GM23338 (cell line): ENCODE measurements at regions not wholly inside any gene's neighbourhood (a gene's known extent, or its start where the extent isn't known, plus 50 kb on each side); places are given as distances from the start of the nearest gene placed in this dataset.

ENCODE experiments used
- ATAC-seq: fragments of 200-7000 bp; cut with Tn5 transposase; 3 replicates; pipeline ENCODE4 v1.9.1; 2020
- DNase-seq: peaks from one replicate; pipeline ENCODE4 v3.0.0-alpha.2; 2015; ENCODE audit warnings: low spot score
- H2AFZ ChIP-seq: fragments of 200-600 bp; sonication (generic); 2 replicates; pipeline ENCODE4 v1.8.0; 2016; ENCODE audit warnings: antibody characterized with exemption, mild to moderate bottlenecking, moderate library complexity
- H3F3A ChIP-seq: fragments of 200-600 bp; sonication (generic); replicated peaks from 2 replicates; pipeline ENCODE4 v1.8.0; 2017; ENCODE audit warnings: antibody characterized with exemption, mixed run types, low read depth
- H3K27ac ChIP-seq: fragments of 200-600 bp; sonication (generic); 2 replicates; pipeline ENCODE4 v1.6.1; 2016; ENCODE audit warnings: low read depth
- H3K27me3 ChIP-seq: fragments of 200-600 bp; sonication (generic); 2 replicates; pipeline ENCODE4 v1.8.0; 2016; ENCODE audit warnings: mild to moderate bottlenecking, mixed run types, moderate library complexity; ENCODE audit not compliant: insufficient read depth
- H3K36me3 ChIP-seq: fragments of 200-600 bp; sonication (generic); 2 replicates; pipeline ENCODE4 v1.8.0; 2016; ENCODE audit warnings: mild to moderate bottlenecking; ENCODE audit not compliant: insufficient read depth
- H3K4me1 ChIP-seq: fragments of 200-600 bp; sonication (generic); 2 replicates; pipeline ENCODE4 v1.8.0; 2016; ENCODE audit warnings: mild to moderate bottlenecking, moderate library complexity; ENCODE audit not compliant: insufficient read depth
- H3K4me2 ChIP-seq: fragments of 200-600 bp; sonication (generic); 2 replicates; pipeline ENCODE4 v1.7.1; 2017; ENCODE audit warnings: mixed run types
- H3K4me3 ChIP-seq: fragments of 200-600 bp; sonication (generic); 2 replicates; pipeline ENCODE4 v1.6.1; 2016; ENCODE audit warnings: mixed run types
- H3K79me2 ChIP-seq: fragments of 200-600 bp; sonication (generic); replicated peaks from 2 replicates; pipeline ENCODE4 v1.8.0; 2017; ENCODE audit warnings: mild to moderate bottlenecking; ENCODE audit not compliant: insufficient read depth
- H3K9me2 ChIP-seq: fragments of 200-600 bp; sonication (generic); 2 replicates; pipeline ENCODE4 v1.8.0; 2017; ENCODE audit not compliant: insufficient read depth
- H4K20me1 ChIP-seq: fragments of 200-600 bp; sonication (generic); replicated peaks from 2 replicates; pipeline ENCODE4 v1.8.0; 2017; ENCODE audit warnings: mild to moderate bottlenecking; ENCODE audit not compliant: insufficient read depth
- H3K27ac Mint-ChIP-seq: 2 replicates; pipeline ENCODE4 v1.8.0; 2020; ENCODE audit warnings: inconsistent platforms, mild to moderate bottlenecking, moderate library complexity, mixed read lengths
- H3K27me3 Mint-ChIP-seq: 3 replicates; pipeline ENCODE4 v1.8.0; 2022; ENCODE audit warnings: low read depth, mild to moderate bottlenecking, moderate library complexity, mixed read lengths, inconsistent platforms; ENCODE audit not compliant: insufficient read depth, poor library complexity
- H3K36me3 Mint-ChIP-seq: 3 replicates; pipeline ENCODE4 v1.8.0; 2021; ENCODE audit warnings: low read depth, mild to moderate bottlenecking, inconsistent platforms, moderate library complexity, mixed read lengths
- H3K4me1 Mint-ChIP-seq: 3 replicates; pipeline ENCODE4 v1.8.0; 2020; ENCODE audit warnings: mild to moderate bottlenecking, inconsistent platforms, mixed read lengths
- H3K4me3 Mint-ChIP-seq: 3 replicates; pipeline ENCODE4 v1.8.0; 2021; ENCODE audit warnings: moderate library complexity, mild to moderate bottlenecking, inconsistent platforms, mixed read lengths
- H3K9me3 Mint-ChIP-seq: 3 replicates; pipeline ENCODE4 v1.8.0; 2020; ENCODE audit warnings: moderate library complexity, mild to moderate bottlenecking, inconsistent platforms, mixed read lengths
- CREB1 ChIP-seq: fragments of 250-450 bp; sonication (Bioruptor Pico); IDR thresholded peaks from 2 replicates; pipeline ENCODE4 v1.5.0; 2020; ENCODE audit warnings: low read depth, mild to moderate bottlenecking, moderate library complexity
- EZH2 ChIP-seq: fragments of 200-600 bp; sonication (generic); IDR thresholded peaks from one replicate; pipeline ENCODE4 v1.8.0; 2017; ENCODE audit warnings: antibody characterized with exemption, mild to moderate bottlenecking, low read depth; ENCODE audit not compliant: unreplicated experiment
- EZH2phosphoT487 ChIP-seq: fragments of 200-600 bp; sonication (generic); IDR thresholded peaks from one replicate; pipeline ENCODE4 v1.8.1; 2018; ENCODE audit warnings: antibody characterized with exemption; ENCODE audit not compliant: unreplicated experiment
- JUNB ChIP-seq: IDR thresholded peaks from one replicate; pipeline ENCODE4 v1.6.1; 2016; ENCODE audit warnings: antibody characterized with exemption; ENCODE audit not compliant: unreplicated experiment
- NANOG ChIP-seq: IDR thresholded peaks from 2 replicates; pipeline ENCODE4 v1.6.1; 2016; ENCODE audit warnings: antibody characterized with exemption, borderline replicate concordance
- REST ChIP-seq: IDR thresholded peaks from one replicate; pipeline ENCODE4 v1.6.1; 2018; ENCODE audit warnings: antibody characterized with exemption; ENCODE audit not compliant: unreplicated experiment
- STAT1 ChIP-seq: IDR thresholded peaks from one replicate; pipeline ENCODE4 v1.6.1; 2016; ENCODE audit warnings: antibody characterized with exemption; ENCODE audit not compliant: unreplicated experiment
- ZNF114 ChIP-seq: fragments of 250-450 bp; sonication (Bioruptor Pico); IDR thresholded peaks from 2 replicates; pipeline ENCODE4 v1.5.0; 2020; ENCODE audit warnings: mild to moderate bottlenecking, moderate library complexity
- ZNF462 ChIP-seq: fragments of 250-450 bp; sonication (Bioruptor Pico); IDR thresholded peaks from 2 replicates; pipeline ENCODE4 v1.5.0; 2020; ENCODE audit warnings: mild to moderate bottlenecking, moderate library complexity

DNA sequence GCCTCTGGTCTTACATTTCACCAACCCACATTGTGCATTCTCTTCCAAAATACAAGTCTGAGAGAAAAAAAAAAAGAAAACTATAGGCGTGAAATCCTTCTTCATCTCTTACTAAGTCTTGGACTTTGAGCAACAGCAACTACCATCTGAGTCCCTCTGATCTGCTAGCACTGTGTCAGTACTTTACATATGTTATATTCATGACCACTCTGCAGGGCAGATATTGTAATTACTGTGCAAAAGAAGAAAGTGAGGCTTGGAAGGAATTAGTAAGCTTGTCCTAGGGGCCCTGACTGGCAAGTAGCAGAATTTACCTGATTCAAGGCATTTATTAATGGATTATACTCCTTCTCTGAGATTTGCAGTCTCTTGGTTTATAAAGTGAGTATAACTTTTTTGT is 52.7 kb upstream of the EED start:
- H2AFZ ChIP-seq, result no peak overlapping the region
- H3K27ac ChIP-seq, result no peak overlapping the region
- no peaks in the 10 kb centered on the region for H3F3A ChIP-seq
- no peaks in the 10 kb centered on the region for H3K4me1 ChIP-seq
- H3K36me3 Mint-ChIP-seq, result no peaks in the 10 kb centered on the region
- ATAC-seq (no peak), DNase-seq (no peak)
- peaks cover 6% of the 10 kb centered on the region; the same call in 2 of the 3 replicates for H3K4me1 Mint-ChIP-seq
- H3K27me3 ChIP-seq, result no peaks in the 10 kb centered on the region
- H3K4me3 ChIP-seq, result no peak overlapping the region
- no peaks in the 10 kb centered on the region for H4K20me1 ChIP-seq
- no peak overlapping the region for H3K4me3 Mint-ChIP-seq
- H3K36me3 ChIP-seq, result no peaks in the 10 kb centered on the region
- H3K79me2 ChIP-seq, result no peaks in the 10 kb centered on the region
- H3K9me2 ChIP-seq, result no peaks in the 10 kb centered on the region
- no peak overlapping the region for H3K4me2 ChIP-seq
- no peaks in the 10 kb centered on the region for H3K9me3 Mint-ChIP-seq
- no peaks in the 10 kb centered on the region for H3K27me3 Mint-ChIP-seq
- no peak overlapping the region for H3K27ac Mint-ChIP-seq
- TF ChIP-seq NANOG (no peak), CREB1 (CRISPR knock-in tag) (no peak), STAT1 (no peak), ZNF114 (no peak), EZH2 (no peak)

- Mint-ChIP-seq H3K4me1 (no peaks in the 10 kb centered on the region), H3K27me3 (no peaks in the 10 kb centered on the region), H3K27ac (no peak overlapping the region), H3K9me3 (no peaks in the 10 kb centered on the region), H3K4me3 (no peak overlapping the region), H3K36me3 (no peaks in the 10 kb centered on the region)
- H3F3A ChIP-seq, result no peaks in the 10 kb centered on the region
- no peak overlapping the region for H2AFZ ChIP-seq
- DNase-seq (no peak), ATAC-seq (no peak)
- no peaks in the 10 kb centered on the region for H3K79me2 ChIP-seq
- H3K36me3 ChIP-seq, result no peaks in the 10 kb centered on the region
- H3K4me3 ChIP-seq, result no peak overlapping the region
- no peaks in the 10 kb centered on the region for H3K27me3 ChIP-seq
- no peaks in the 10 kb centered on the region for H3K9me2 ChIP-seq
- no peaks in the 10 kb centered on the region for H4K20me1 ChIP-seq
- TF ChIP-seq JUNB, result no peak
- no peak for TF ChIP-seq EZH2
- no peak overlapping the region for H3K27ac ChIP-seq
- H3K4me2 ChIP-seq, result no peak overlapping the region
- H3K4me1 ChIP-seq, result no peaks in the 10 kb centered on the region
Measured at GRCh38 chr11:86187027-86187426, 57.5 kb upstream of the EED start.

DNA sequence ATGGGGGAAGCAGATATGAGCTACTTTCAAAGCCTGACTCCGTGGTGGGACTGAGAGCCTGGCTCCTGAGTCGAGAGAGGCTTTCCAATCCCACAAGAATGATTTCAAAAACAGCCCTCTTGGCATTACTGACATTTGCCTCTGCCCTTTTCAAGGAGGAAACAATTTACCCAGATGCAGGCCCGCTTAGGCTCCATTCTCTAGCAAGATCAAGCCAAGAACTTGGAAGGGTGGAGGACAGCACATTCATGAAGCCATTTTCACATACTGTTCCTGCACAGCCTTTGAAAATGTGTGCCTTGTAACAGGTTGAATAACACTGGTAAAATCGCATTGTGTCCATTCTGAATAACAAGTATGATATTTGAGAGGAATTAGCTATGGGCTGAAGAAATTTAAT is 58.2 kb upstream of the EED start:
- no peaks in the 10 kb centered on the region for H3K27me3 Mint-ChIP-seq
- TF ChIP-seq ZNF462 (CRISPR knock-in tag) (no peak), JUNB (no peak), EZH2phosphoT487 (no peak), REST (no peak), NANOG (no peak)

More for the DNA sequence above, 58.2 kb upstream of the EED start:
- ATAC-seq, result no peak
- Mint-ChIP-seq H3K4me1 (no peaks in the 10 kb centered on the region), H3K4me3 (no peak overlapping the region), H3K9me3 (no peaks in the 10 kb centered on the region), H3K27ac (no peak overlapping the region), H3K36me3 (no peaks in the 10 kb centered on the region)
- H4K20me1 ChIP-seq, result no peaks in the 10 kb centered on the region
- no peak overlapping the region for H3K4me2 ChIP-seq
- no peak overlapping the region for H3K4me3 ChIP-seq
- no peak overlapping the region for H2AFZ ChIP-seq
- no peaks in the 10 kb centered on the region for H3F3A ChIP-seq
- H3K9me2 ChIP-seq, result no peaks in the 10 kb centered on the region
- no peak overlapping the region for H3K27ac ChIP-seq
- H3K27me3 ChIP-seq, result no peaks in the 10 kb centered on the region
- H3K79me2 ChIP-seq, result no peaks in the 10 kb centered on the region
- DNase-seq, result no peak
- H3K4me1 ChIP-seq, result no peaks in the 10 kb centered on the region
- no peaks in the 10 kb centered on the region for H3K36me3 ChIP-seq
